ENCODE measurements at regions not wholly inside any gene's neighbourhood (a gene's known extent, or its start where the extent isn't known, plus 50 kb on each side); places are given as distances from the start of the nearest gene placed in this dataset.

DNA sequence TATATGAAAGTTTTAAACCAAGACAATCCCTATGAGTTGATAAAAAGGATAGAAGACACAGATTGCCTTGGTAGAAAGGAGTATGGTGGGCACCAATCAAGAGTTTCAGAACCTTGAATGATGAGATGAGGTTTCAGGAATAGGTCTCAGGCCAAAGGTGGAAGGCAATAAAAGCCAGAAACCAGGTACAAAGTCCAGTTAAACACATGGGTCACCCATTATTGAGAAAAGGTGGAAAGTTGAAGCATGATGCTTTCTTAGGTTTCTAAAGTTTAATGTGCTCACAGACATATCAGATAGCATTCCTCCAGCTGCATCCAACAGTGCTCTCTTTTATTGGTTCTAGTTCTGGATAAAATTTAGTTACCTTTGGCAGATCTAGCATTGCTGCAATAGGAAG is 950.8 kb upstream of the SOX9 start:
- TF ChIP-seq CTCF (IDR thresholded peaks at IDR 0.05; ENCODE audit: insufficient read depth, low read length, poor library complexity, severe bottlenecking) (no peak), EZH2phosphoT487 (conservative IDR thresholded peaks at IDR 0.05; ENCODE audit: low read length) (no peak)
